ENCODE measurements at regions not wholly inside any gene's neighbourhood (a gene's known extent, or its start where the extent isn't known, plus 50 kb on each side); places are given as distances from the start of the nearest gene placed in this dataset.

GRCh38 chr6:16849988-16850680, 88.9 kb upstream of the ATXN1 start:
- DNase-seq, result no peak

- no peak for DNase-seq
Measured at GRCh38 chr6:16849280-16849987, 88.2 kb upstream of the ATXN1 start.

- DNase-seq, result no peak
Measured at GRCh38 chr6:16846399-16846778, 85.1 kb upstream of the ATXN1 start.

GRCh38 chr6:16844183-16844582, 82.9 kb upstream of the ATXN1 start:
- DNase-seq, result no peak

- DNase-seq, result no peak
Measured at GRCh38 chr6:16842676-16843075, 81.4 kb upstream of the ATXN1 start.

GRCh38 chr6:16841241-16841640, 80.0 kb upstream of the ATXN1 start:
- DNase-seq, result no peak

- DNase-seq, result no peak
Measured at GRCh38 chr6:16840725-16841124, 79.5 kb upstream of the ATXN1 start.

GRCh38 chr6:16840291-16840690, 79.0 kb upstream of the ATXN1 start:
- no peak for DNase-seq

- DNase-seq, result no peak
Measured at GRCh38 chr6:16839631-16840179, 78.4 kb upstream of the ATXN1 start.

- DNase-seq, result no peak
Measured at GRCh38 chr6:16837217-16837972, 76.1 kb upstream of the ATXN1 start.

GRCh38 chr6:16836144-16836981, 75.1 kb upstream of the ATXN1 start:
- DNase-seq, result no peak

GRCh38 chr6:16834242-16834641, 73.0 kb upstream of the ATXN1 start:
- DNase-seq, result no peak

GRCh38 chr6:16832721-16833120, 71.5 kb upstream of the ATXN1 start:
- DNase-seq, result no peak

GRCh38 chr6:16832043-16832567, 70.8 kb upstream of the ATXN1 start:
- DNase-seq, result no peak

- DNase-seq, result no peak
Measured at GRCh38 chr6:16831136-16831535, 69.9 kb upstream of the ATXN1 start.

- no peak for DNase-seq
Measured at GRCh38 chr6:16828058-16828457, 66.8 kb upstream of the ATXN1 start.

- DNase-seq, result no peak
Measured at GRCh38 chr6:16827627-16828026, 66.4 kb upstream of the ATXN1 start.

- no peak for DNase-seq
Measured at GRCh38 chr6:16825784-16826183, 64.5 kb upstream of the ATXN1 start.

- no peak for DNase-seq
Measured at GRCh38 chr6:16824845-16825685, 63.8 kb upstream of the ATXN1 start.

GRCh38 chr6:16823718-16824352, 62.6 kb upstream of the ATXN1 start:
- no peak for DNase-seq
